Activated T-cell treated with anti-CD3 and anti-CD28 coated beads, Interleukin-2, amount 50 U/mL, for 24 hours (primary cell): ENCODE measurements at regions not wholly inside any gene's neighbourhood (a gene's known extent, or its start where the extent isn't known, plus 50 kb on each side); places are given as distances from the start of the nearest gene placed in this dataset.

Experiments
- DNase-seq: peaks from one replicate; pipeline ENCODE4 v3.0.0-alpha.2; 2020
- H3K27ac Mint-ChIP-seq: 2 replicates; pipeline ENCODE4 v1.8.0; 2020; ENCODE audit warnings: mild to moderate bottlenecking, mixed read lengths
- H3K27me3 Mint-ChIP-seq: 2 replicates; pipeline ENCODE4 v1.8.0; 2020; ENCODE audit warnings: mixed read lengths
- H3K36me3 Mint-ChIP-seq: 2 replicates; pipeline ENCODE4 v1.8.0; 2020; ENCODE audit warnings: low read depth, mixed read lengths
- H3K4me1 Mint-ChIP-seq: 2 replicates; pipeline ENCODE4 v1.8.0; 2020; ENCODE audit warnings: low read depth, mixed read lengths
- H3K4me3 Mint-ChIP-seq: 2 replicates; pipeline ENCODE4 v1.8.0; 2020; ENCODE audit warnings: mild to moderate bottlenecking, moderate library complexity, mixed read lengths
- H3K9me3 Mint-ChIP-seq: 2 replicates; pipeline ENCODE4 v1.8.0; 2020; ENCODE audit warnings: mixed read lengths

DNA sequence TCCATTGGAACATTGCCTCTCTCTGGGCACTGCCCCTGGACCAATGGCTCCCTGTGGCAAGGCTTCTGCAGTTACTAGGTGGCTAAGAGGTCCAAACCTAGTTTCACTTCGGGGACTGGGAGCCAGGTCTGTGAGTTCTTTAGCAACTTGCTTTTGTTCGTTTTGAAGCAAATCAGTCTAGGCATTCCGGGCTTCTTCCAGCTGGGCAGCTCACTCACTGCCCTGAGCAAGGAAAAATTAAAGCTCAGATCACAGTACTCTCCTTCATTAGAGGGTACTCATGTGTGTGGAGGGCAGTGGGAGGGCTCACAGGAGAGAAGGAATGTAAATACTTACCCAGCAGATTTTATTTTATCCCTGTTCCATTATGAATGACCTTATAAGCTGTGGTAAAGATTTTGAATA, 80.3 kb downstream of the SPP2 start:
- H3K27ac Mint-ChIP-seq: no peak overlapping the region
- no peak for DNase-seq
- no peaks in the 10 kb centered on the region for H3K27me3 Mint-ChIP-seq
- H3K4me1 Mint-ChIP-seq: peaks cover 10% of the 10 kb centered on the region
- no peaks in the 10 kb centered on the region for H3K36me3 Mint-ChIP-seq
- no peak overlapping the region for H3K4me3 Mint-ChIP-seq
- H3K9me3 Mint-ChIP-seq: no peaks in the 10 kb centered on the region

DNA sequence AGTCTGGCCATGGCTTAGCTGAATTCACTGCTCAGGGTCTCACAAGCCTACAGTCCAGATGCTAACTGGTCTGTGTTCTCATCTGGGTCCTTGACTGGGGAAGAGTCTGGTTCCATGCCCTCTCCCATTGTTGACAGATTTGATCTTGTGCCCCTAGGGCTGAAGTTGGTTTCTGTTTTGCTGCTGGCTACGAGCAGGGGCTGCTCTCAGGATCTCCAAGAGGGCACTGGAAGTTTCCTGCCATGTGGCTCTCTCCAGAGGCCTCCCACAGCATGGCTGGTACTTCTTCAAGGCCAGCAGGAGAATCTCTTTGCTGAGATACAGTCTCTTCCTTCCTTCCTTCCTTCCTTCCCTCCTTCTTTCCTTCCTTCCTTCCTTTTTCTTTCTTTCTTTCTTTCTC, 78.1 kb downstream of the SPP2 start:
- H3K27me3 Mint-ChIP-seq: no peaks in the 10 kb centered on the region
- H3K4me1 Mint-ChIP-seq: peaks cover 5% of the 10 kb centered on the region
- no peaks in the 10 kb centered on the region for H3K36me3 Mint-ChIP-seq
- no peak overlapping the region for H3K27ac Mint-ChIP-seq
- DNase-seq: no peak
- H3K9me3 Mint-ChIP-seq: no peaks in the 10 kb centered on the region
- H3K4me3 Mint-ChIP-seq: no peak overlapping the region
